Fibroblast of the aortic adventitia (primary cell): ENCODE measurements at regions not wholly inside any gene's neighbourhood (a gene's known extent, or its start where the extent isn't known, plus 50 kb on each side); places are given as distances from the start of the nearest gene placed in this dataset.
"Not testable (repeated sequence)": the region's sequence is repeated elsewhere in the genome, so short reads cannot be mapped to it uniquely, and the experiment has no call there.

Experiments used
- DNase-seq: peaks from one replicate; pipeline ENCODE4 v3.0.0-alpha.2; 2010; ENCODE audit warnings: low read depth
- H3K4me3 ChIP-seq: 2 replicates; pipeline ENCODE4 v1.5.1; 2011; ENCODE audit warnings: low read depth, mild to moderate bottlenecking, control low read depth, low read length, moderate library complexity
- TF ChIP-seq, protein P1 (sequence below): IDR thresholded peaks from 2 replicates; pipeline ENCODE4 v1.5.1; 2011; ENCODE audit warnings: mild to moderate bottlenecking, low read length, control low read depth, inconsistent platforms; ENCODE audit not compliant: insufficient read depth

GRCh38 chr2:166695154-166695553 lies 193.1 kb upstream of the XIRP2 start:
- TF ChIP-seq, protein P1, sequence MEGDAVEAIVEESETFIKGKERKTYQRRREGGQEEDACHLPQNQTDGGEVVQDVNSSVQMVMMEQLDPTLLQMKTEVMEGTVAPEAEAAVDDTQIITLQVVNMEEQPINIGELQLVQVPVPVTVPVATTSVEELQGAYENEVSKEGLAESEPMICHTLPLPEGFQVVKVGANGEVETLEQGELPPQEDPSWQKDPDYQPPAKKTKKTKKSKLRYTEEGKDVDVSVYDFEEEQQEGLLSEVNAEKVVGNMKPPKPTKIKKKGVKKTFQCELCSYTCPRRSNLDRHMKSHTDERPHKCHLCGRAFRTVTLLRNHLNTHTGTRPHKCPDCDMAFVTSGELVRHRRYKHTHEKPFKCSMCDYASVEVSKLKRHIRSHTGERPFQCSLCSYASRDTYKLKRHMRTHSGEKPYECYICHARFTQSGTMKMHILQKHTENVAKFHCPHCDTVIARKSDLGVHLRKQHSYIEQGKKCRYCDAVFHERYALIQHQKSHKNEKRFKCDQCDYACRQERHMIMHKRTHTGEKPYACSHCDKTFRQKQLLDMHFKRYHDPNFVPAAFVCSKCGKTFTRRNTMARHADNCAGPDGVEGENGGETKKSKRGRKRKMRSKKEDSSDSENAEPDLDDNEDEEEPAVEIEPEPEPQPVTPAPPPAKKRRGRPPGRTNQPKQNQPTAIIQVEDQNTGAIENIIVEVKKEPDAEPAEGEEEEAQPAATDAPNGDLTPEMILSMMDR = no peak

GRCh38 chr2:166686057-166686456 lies 192.0 kb upstream of the SCN7A start:
- H3K4me3 ChIP-seq, DNase-seq: not testable (repeated sequence)

More at GRCh38 chr2:166695154-166695553, 193.1 kb upstream of the XIRP2 start:
- no peak overlapping the region for H3K4me3 ChIP-seq
- no peak for DNase-seq

GRCh38 chr2:166677996-166678395 lies 183.9 kb upstream of the SCN7A start:
- TF ChIP-seq, protein P1 = no peak
- no peak for DNase-seq
- no peak overlapping the region for H3K4me3 ChIP-seq

- TF ChIP-seq, protein P1 = no peak
- H3K4me3 ChIP-seq = no peak overlapping the region
- DNase-seq = no peak
Observed at GRCh38 chr2:166676716-166677115, 182.7 kb upstream of the SCN7A start.

DNA sequence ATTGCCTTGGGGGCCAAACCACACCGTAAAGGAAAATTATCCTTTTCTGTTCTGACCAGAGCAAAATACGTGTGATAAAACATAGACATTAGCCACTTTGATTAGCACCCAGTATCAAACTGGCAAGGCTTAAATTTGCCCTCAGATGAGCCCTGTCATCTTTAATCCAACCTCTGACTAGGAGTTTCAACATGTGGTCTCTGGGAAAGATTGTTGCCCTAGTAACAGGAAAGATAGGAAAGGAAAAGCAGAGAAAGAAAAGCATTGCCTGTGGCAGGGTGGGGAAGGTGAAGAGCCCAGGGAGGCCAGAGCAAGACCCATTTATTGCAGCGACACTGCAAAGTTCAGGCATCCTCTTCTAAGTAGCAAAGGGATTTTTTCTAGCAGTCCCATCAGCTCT lies 181.5 kb upstream of the SCN7A start:
- TF ChIP-seq, protein P1 = no peak

DNA sequence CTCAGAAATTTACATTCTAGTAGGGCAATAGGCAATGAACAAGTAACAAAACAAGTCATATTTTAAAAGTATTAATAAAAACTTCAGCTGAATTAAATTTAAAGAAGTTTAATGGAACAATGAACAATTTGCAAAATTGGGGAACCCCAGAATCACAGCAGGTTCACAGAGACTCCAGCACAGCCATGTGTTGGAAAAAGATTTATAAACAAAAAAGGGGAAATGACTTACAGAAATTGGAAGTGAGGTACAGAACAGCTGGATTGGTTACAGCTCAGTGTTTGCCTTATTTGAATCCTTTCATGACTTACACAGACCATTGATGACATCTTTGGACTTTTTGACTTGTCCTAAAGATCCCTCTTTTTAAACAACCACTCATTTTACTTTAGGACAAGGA lies 179.9 kb upstream of the SCN7A start:
- no peak for DNase-seq
- TF ChIP-seq, protein P1 = no peak
- no peak overlapping the region for H3K4me3 ChIP-seq

More for the DNA sequence above, 181.5 kb upstream of the SCN7A start:
- DNase-seq = no peak
- no peak overlapping the region for H3K4me3 ChIP-seq

DNA sequence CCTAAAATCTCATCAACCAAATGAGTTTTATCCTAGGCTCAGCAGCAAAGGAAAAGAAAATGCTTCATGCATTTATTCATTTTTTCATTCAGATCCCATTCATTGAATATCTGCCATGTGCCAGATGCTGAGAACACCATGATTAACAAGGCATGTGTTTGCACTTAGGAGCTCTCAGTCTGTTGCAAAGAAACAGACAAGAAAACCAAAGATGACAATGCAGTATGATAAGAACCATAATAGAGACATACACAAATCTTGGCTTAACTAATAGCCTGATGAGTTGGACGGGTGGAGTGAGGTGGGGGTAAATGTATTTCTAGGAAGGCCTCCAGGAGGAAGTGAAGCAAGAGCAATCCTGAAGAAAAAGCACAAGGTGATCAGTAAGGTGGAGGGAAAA lies 177.8 kb upstream of the SCN7A start:
- H3K4me3 ChIP-seq = no peak overlapping the region
- peak; percentile 63 for DNase-seq
- TF ChIP-seq, protein P1 = no peak
